C4-2B (cell line): ENCODE measurements at regions not wholly inside any gene's neighbourhood (a gene's known extent, or its start where the extent isn't known, plus 50 kb on each side); places are given as distances from the start of the nearest gene placed in this dataset.

Experiments
- H3K27ac ChIP-seq: fragments of 450-650 bp; 2 replicates; pipeline ENCODE4 v1.5.1; 2017
- CTCF ChIP-seq: fragments of 450-650 bp; conservative IDR thresholded peaks from 2 replicates; pipeline ENCODE4 v1.5.1; 2017; ENCODE audit warnings: mild to moderate bottlenecking
- ZFX ChIP-seq: fragments of 450-650 bp; IDR thresholded peaks from 2 replicates; pipeline ENCODE4 v1.6.1; 2017

GRCh38 chr5:174352681-174353080 is 307.2 kb downstream of the NSG2 start:
- H3K27ac ChIP-seq, result no peak overlapping the region
- TF ChIP-seq CTCF, result no peak
- no peak for TF ChIP-seq ZFX

GRCh38 chr5:174354571-174354970 is 309.1 kb downstream of the NSG2 start:
- TF ChIP-seq CTCF (no peak), ZFX (no peak)
- H3K27ac ChIP-seq, result no peak overlapping the region

GRCh38 chr5:174355208-174355612 is 309.7 kb downstream of the NSG2 start:
- no peak for TF ChIP-seq ZFX

GRCh38 chr5:174355995-174356394 is 310.5 kb downstream of the NSG2 start:
- TF ChIP-seq ZFX, result no peak
- no peak for TF ChIP-seq CTCF
- no peak overlapping the region for H3K27ac ChIP-seq

More at GRCh38 chr5:174355208-174355612, 309.7 kb downstream of the NSG2 start:
- H3K27ac ChIP-seq, result no peak overlapping the region

GRCh38 chr5:174356536-174356935 is 311.0 kb downstream of the NSG2 start:
- no peak overlapping the region for H3K27ac ChIP-seq
- no peak for TF ChIP-seq CTCF
- TF ChIP-seq ZFX, result no peak

- no peak for TF ChIP-seq ZFX
- TF ChIP-seq CTCF, result no peak
- H3K27ac ChIP-seq, result no peak overlapping the region
These were observed 312.8 kb downstream of the NSG2 start for GRCh38 chr5:174358276-174358675.

GRCh38 chr5:174359071-174359470 is 313.6 kb downstream of the NSG2 start:
- TF ChIP-seq ZFX (no peak), CTCF (no peak)
- H3K27ac ChIP-seq, result no peak overlapping the region

- no peak for TF ChIP-seq CTCF
- no peak for TF ChIP-seq ZFX
- no peak overlapping the region for H3K27ac ChIP-seq
These were observed 317.0 kb downstream of the NSG2 start for GRCh38 chr5:174362514-174362913.
